ENCODE measurements at regions not wholly inside any gene's neighbourhood (a gene's known extent, or its start where the extent isn't known, plus 50 kb on each side); places are given as distances from the start of the nearest gene placed in this dataset.

GRCh38 chr10:113369365-113369694 is 183.5 kb upstream of the HABP2 start:
- TF ChIP-seq CTCF (IDR thresholded peaks at IDR 0.05; ENCODE audit: insufficient read depth, low read length) (no peak), POLR2AphosphoS5 (IDR thresholded peaks at IDR 0.05; ENCODE audit: low read depth) (no peak), GABPA (IDR thresholded peaks at IDR 0.05; ENCODE audit: low read depth) (no peak)

All from HL-60 (cell line).